HG03135 (cell line): ENCODE measurements at regions not wholly inside any gene's neighbourhood (a gene's known extent, or its start where the extent isn't known, plus 50 kb on each side); places are given as distances from the start of the nearest gene placed in this dataset.

Experiments
- ATAC-seq: cut with Tn5 transposase; IDR thresholded peaks from one replicate; pipeline ENCODE4 v1.9.1; 2021; ENCODE audit warnings: mild to moderate bottlenecking, moderate library complexity; ENCODE audit not compliant: unreplicated experiment

DNA sequence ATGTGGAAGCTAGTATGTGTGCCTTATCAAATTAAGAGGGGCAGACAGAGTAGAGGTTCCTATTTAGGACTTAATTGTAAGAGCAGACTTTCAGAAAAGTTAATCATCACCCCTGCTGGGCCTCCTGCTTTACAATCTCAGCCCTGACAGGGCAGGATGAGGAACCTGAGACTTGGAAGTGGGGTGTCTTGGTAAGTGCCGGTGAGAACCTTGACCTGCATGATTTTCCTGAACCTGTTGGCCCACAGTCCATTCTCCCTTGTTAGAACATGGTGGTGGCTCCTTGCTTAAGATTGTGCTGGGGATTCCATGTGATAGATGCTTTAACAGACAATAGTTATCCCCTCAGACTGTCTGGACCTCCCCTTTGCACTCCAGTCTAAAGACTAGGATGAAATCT is 141.7 kb upstream of the TMEM72 start:
- ATAC-seq = no peak

DNA sequence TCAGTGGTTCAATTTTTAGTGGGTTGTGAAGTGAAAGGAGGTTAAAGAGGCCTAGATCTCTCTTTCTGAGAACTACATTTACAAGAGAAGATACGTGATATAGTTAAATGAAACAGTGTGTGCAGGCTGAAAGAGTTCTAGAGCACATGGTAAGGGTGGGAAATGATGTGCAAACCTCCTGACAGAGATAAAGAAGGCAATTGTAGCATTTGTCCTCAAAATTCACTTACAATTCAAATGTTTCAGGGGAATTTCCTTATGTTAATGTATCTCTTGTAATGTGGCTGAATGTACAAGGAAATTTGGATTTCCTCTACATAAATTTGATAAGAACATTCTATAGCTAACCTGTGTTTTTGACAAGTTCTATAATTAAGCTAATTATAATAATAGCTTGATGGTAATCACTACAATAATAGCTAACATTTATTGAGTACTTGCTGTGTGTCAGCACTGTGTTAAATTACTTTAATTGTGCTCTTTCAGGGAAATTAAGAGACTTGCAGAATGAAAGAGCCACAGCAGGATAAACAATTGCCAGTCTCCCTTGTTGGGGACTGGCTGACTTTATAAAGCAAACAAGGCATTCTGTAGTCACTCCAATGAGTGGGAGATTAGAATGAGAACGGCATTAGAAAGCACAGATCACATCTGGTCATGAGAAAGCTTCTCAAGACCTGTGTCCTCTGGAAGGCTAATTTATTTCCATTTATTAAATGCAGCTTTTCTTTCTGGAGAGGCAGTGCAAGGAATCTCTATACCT is 139.7 kb upstream of the TMEM72 start:
- no peak for ATAC-seq

GRCh38 chr10:44773565-44773964 is 137.6 kb upstream of the TMEM72 start:
- no peak for ATAC-seq

- no peak for ATAC-seq
Observed at GRCh38 chr10:44774676-44775401, 136.3 kb upstream of the TMEM72 start.

DNA sequence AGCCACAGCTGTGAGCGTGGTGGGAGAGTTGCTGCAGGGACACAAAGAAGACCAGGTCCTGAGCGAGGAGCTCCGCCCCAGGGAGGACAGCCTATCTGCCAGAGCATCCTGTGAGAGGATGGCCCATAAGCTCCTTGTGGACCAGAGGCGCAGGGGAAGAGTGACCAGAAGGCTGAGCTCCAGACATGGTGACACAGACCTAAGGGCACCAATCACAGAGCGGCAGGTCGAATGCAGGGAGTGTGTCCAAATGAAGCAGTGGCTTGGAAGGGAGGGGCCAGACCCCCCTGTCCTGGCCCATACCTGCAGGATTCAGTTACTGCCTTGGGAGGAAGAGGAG is 135.8 kb upstream of the TMEM72 start:
- no peak for ATAC-seq

DNA sequence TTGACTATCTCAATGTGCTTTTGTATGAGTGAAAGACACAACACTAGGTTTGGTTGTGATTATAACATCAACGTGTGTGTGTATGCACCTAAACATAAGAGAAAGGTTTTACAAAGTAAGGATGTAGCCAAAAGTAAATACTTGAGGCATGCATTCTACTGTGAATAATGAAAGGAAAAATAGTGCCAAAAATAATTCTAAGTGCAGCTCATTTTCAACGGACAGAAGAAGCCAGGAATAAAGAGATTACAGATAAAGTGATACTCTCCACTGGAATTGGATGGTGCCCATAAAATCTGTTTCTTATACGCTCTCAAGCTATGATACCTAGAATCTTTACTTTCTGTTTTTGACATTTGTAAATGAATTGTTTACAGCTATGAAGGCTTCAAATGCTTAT is 135.0 kb upstream of the TMEM72 start:
- no peak for ATAC-seq

GRCh38 chr10:44779511-44779910 is 131.6 kb upstream of the TMEM72 start:
- ATAC-seq = no peak

- no peak for ATAC-seq
Observed at GRCh38 chr10:44780426-44780825, 130.7 kb upstream of the TMEM72 start.

- ATAC-seq = no peak
Observed at GRCh38 chr10:44781131-44781530, 130.0 kb upstream of the TMEM72 start.

GRCh38 chr10:44786286-44786850 is 124.8 kb upstream of the TMEM72 start:
- no peak for ATAC-seq

GRCh38 chr10:44787480-44788075 is 123.6 kb upstream of the TMEM72 start:
- no peak for ATAC-seq

DNA sequence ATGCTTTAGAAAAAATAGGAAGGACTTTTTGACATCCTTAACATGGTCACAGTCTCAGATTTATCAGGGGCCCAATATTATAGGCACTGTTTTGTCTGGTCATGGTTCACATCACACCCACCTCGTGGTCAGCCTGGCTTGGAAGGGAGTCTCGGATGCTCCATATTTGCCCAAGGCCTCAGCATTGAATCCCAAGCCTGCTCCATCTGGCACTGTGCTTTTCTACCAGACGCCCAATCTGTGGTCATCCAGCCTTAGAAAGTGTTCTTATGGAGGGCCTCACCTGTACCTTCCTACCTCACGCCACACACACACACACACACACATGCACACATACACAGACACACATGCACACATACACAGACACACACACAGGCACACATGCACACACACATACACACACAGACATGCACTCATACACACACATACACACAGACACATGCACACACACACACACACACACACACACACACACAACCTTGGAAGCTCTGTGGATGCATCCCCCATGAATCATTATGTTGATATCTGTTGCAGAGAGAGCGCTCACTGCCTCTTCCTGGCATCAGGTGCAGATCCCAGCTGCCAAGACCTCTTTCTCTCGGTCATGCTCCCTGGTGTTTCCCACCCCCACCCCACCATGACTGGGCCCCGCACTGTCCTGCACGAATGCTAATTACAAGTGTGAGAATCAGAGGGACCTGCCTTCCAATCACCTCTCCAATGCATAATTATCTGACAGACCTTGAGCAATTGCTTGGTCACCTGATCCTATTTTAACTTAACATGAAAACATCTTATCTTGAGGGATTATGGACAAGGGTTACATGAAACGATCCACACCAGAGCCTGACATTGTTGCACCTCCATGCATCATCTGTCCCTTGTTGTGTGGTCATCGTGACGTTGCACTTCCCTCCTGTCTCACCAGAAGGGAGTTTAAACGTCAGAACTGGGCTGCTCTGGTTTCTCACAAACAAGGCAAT is 122.7 kb upstream of the TMEM72 start:
- ATAC-seq = no peak

DNA sequence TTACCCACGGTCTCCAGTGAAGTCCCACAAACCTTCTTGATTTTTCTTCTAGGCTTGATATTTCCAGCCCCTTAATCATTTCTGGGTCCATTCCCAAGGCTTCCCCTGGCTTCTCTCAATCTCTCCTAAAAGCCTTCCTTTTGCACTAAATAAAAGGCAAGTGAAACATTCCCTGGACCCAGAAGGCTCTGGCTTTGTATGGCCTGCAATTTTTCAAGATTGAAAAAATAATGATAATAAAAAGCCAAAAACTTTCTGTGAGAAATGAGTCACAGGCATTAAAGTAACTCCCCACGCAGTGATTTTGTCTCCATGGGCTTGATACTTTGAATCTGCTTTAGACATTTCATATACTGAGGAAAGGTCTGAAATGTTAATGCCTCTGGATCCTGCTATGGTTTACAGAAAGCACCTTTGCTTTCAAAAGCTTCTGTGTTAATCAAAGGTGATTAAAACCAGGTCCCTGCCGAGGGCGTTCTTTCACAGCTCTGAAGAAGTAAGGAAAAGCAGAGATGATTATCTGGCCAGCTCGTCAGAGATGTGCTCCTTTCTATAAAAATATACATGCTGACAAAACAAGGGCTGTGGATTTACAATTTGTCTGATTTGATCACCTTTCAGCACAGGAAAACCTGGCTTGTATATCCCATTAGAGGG is 118.9 kb upstream of the TMEM72 start:
- ATAC-seq = no peak

- no peak for ATAC-seq
Observed at GRCh38 chr10:44799966-44800365, 111.2 kb upstream of the TMEM72 start.

DNA sequence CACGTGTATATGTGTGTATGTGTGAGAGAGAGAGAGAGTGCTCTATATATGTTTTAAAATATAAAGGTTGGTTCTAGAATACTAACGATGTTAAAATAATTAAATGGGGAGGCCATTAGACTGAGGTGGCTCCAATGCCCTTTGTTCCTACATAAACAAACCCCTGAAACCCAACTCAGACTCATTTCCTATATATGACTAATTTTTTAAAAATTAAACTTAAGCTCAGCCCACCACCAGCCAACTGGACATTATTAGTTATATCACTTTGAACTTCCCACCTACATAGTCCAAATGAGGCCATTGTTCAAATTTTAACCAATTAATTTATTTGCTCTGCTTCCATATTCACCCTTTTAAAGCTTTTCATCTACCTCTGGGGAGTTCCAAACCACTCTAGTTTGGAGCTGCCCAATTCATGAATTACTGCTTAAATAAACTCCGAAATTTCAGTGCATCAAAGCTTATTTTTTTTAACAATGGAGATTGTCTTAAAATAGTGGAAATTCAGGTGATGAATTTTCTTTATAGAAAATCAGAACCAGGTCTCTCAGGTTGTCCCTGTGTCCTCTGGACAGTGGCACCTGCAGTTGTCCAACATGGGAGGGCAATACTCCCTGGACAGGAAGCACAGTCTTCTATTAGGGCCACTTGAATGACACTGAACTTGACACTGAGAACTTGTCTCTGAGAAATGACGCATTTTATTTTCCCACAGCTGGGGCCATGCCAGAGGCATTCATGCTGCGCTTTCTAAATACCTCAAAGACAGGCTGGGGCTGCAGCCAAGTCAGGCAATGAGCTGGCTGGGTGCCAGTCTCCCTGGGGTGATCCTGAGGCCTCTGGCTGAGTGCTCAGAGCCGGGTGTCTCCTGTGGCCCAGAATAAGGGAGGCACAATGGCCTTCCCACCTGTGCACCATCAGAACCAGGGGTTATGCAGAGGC is 109.5 kb upstream of the TMEM72 start:
- ATAC-seq = no peak

GRCh38 chr10:44803862-44804261 is 107.3 kb upstream of the TMEM72 start:
- no peak for ATAC-seq

DNA sequence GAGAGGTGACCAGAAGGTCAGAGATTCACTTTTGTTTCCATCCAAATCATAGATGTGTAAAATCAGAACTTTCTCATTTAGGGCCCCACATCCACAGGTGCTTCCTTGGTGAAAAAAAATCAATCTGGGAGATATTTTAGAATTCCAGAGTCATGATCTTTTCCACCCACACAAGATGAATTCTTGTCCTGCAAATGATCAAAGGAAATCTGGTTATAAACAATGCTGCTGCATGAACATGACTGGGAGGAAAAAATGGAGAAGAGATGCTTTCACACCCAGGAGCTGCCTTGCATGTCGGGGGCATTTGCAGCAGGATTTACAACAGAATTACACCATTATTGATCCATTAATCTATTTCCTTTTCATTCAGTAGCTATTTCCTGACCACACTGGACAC is 106.5 kb upstream of the TMEM72 start:
- no peak for ATAC-seq

DNA sequence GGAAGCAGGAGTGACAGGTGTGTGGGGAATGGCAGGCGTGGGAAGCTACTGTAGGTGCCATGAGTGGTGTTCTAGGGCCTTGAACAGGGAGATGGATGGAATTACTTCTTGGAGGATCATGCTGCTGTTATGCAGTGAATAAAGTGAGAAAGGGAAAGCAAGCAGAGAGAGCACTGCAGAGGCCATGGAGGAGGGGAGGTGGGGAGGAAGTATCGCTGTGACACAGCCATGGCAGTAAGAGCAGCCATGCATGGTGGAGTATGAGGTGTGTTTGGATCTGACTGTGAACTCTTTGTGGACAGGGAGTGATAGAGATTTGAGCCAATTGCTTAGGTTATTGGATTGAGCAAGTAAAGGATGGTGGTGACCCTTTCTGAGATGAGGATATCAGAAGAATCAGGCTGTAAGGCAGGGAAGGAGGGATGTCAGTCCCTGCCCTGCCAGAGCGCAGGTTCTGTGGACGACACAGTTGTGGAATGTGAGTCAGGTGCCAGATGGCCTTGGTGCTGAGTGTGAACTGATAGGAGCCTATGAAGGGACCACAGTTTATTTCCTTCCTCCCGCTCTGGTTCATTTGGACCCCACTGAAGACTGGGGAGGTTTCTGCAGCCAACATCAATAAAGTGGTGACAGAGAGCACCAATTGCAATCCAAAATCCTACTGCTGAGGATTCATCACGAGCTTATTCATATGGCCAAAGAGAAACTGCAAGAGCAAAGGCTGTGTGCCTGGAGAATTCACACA is 105.5 kb upstream of the TMEM72 start:
- ATAC-seq = no peak
